ENCODE measurements at regions not wholly inside any gene's neighbourhood (a gene's known extent, or its start where the extent isn't known, plus 50 kb on each side); places are given as distances from the start of the nearest gene placed in this dataset.

GRCh38 chr11:112727341-112727841, 233.8 kb upstream of the NCAM1 start:
- no peak overlapping the region for H3K27ac Mint-ChIP-seq
- no peaks in the 10 kb centered on the region for H4K20me1 ChIP-seq (ENCODE audit: insufficient read depth, low read length)
- no peak for TF ChIP-seq CTCF (IDR thresholded peaks at IDR 0.05)
- no peak overlapping the region for H3K9ac ChIP-seq (ENCODE audit: insufficient read depth, low read length, poor library complexity, severe bottlenecking)
- intact Hi-C loops (cut with micrococcal nuclease): no loop called here
- H3K27me3 Mint-ChIP-seq (ENCODE audit: low read depth in 3 of 3): peaks cover 6 to 15% (median 8%) of the 10 kb centered on the region in 3 donors
- no peak overlapping the region for H2AFZ ChIP-seq (ENCODE audit: insufficient read depth, low read depth, low read length, poor library complexity, severe bottlenecking)
- no peak overlapping the region for H3K4me2 ChIP-seq (replicated peaks; ENCODE audit: extremely low read depth, low read length, poor library complexity, severe bottlenecking)
- H3K4me3 Mint-ChIP-seq: no peak overlapping the region
- H3K79me2 ChIP-seq (ENCODE audit: insufficient read depth, low read length): no peaks in the 10 kb centered on the region
- H3K4me1 ChIP-seq (ENCODE audit: control insufficient read depth in 1 of 2, insufficient read depth in 2 of 2, low read length in 2 of 2): no peaks in the 10 kb centered on the region
- peak in 2 of 3 donors; percentile 4 to 15 for DNase-seq
- H3K27ac ChIP-seq (ENCODE audit: low read depth in 1 of 2, low read length in 2 of 2): no peak overlapping the region
- H3K36me3 ChIP-seq (replicated peaks in 1 of 2; ENCODE audit: control insufficient read depth in 1 of 2, insufficient read depth in 2 of 2, low read length in 2 of 2): no peaks in the 10 kb centered on the region
- H3K9me3 Mint-ChIP-seq: no peaks in the 10 kb centered on the region
- WGBS (ENCODE audit: insufficient coverage): no CpG with 5 or more reads among the region's 3 CpGs
- no peaks in the 10 kb centered on the region for H3K9me3 ChIP-seq (replicated peaks in 1 of 2; ENCODE audit: control insufficient read depth in 1 of 2, insufficient read depth in 1 of 2, low read length in 2 of 2)
- H3K4me1 Mint-ChIP-seq: peaks cover 4% of the 10 kb centered on the region
- no peaks in the 10 kb centered on the region for H3K27me3 ChIP-seq (ENCODE audit: control insufficient read depth in 2 of 2, insufficient read depth in 2 of 2, low read length in 2 of 2)
- no peaks in the 10 kb centered on the region for H3K36me3 Mint-ChIP-seq
- H3K4me3 ChIP-seq (replicated peaks in 1 of 3; ENCODE audit: low read depth in 2 of 3, low read length in 3 of 3): no peak overlapping the region

GRCh38 chr11:112728288-112728687, 232.9 kb upstream of the NCAM1 start:
- no peak overlapping the region for H3K4me3 Mint-ChIP-seq
- no peaks in the 10 kb centered on the region for H3K36me3 ChIP-seq (replicated peaks in 1 of 2; ENCODE audit: control insufficient read depth in 1 of 2, insufficient read depth in 2 of 2, low read length in 2 of 2)
- no peak for DNase-seq
- H3K9ac ChIP-seq (ENCODE audit: insufficient read depth, low read length, poor library complexity, severe bottlenecking): no peak overlapping the region
- H3K9me3 ChIP-seq (replicated peaks in 1 of 2; ENCODE audit: control insufficient read depth in 1 of 2, insufficient read depth in 1 of 2, low read length in 2 of 2): no peaks in the 10 kb centered on the region
- H3K79me2 ChIP-seq (ENCODE audit: insufficient read depth, low read length): no peaks in the 10 kb centered on the region
- H3K27me3 Mint-ChIP-seq (ENCODE audit: low read depth in 3 of 3): peaks cover 4 to 15% (median 10%) of the 10 kb centered on the region in 3 donors
- no peak overlapping the region for H3K4me3 ChIP-seq (replicated peaks in 1 of 3; ENCODE audit: low read depth in 2 of 3, low read length in 3 of 3)
- intact Hi-C loops (cut with micrococcal nuclease): no loop called here
- no peaks in the 10 kb centered on the region for H3K9me3 Mint-ChIP-seq
- H3K36me3 Mint-ChIP-seq: no peaks in the 10 kb centered on the region
- H3K4me1 Mint-ChIP-seq: peaks cover 4% of the 10 kb centered on the region
- H3K4me1 ChIP-seq (ENCODE audit: control insufficient read depth in 1 of 2, insufficient read depth in 2 of 2, low read length in 2 of 2): no peaks in the 10 kb centered on the region
- no peak overlapping the region for H3K27ac ChIP-seq (ENCODE audit: low read depth in 1 of 2, low read length in 2 of 2)
- H3K4me2 ChIP-seq (replicated peaks; ENCODE audit: extremely low read depth, low read length, poor library complexity, severe bottlenecking): no peak overlapping the region
- no CpG with 5 or more reads among the region's 2 CpGs for WGBS (ENCODE audit: insufficient coverage)
- TF ChIP-seq CTCF (IDR thresholded peaks at IDR 0.05): no peak
- no peak overlapping the region for H2AFZ ChIP-seq (ENCODE audit: insufficient read depth, low read depth, low read length, poor library complexity, severe bottlenecking)
- no peaks in the 10 kb centered on the region for H4K20me1 ChIP-seq (ENCODE audit: insufficient read depth, low read length)
- no peaks in the 10 kb centered on the region for H3K27me3 ChIP-seq (ENCODE audit: control insufficient read depth in 2 of 2, insufficient read depth in 2 of 2, low read length in 2 of 2)
- H3K27ac Mint-ChIP-seq: no peak overlapping the region
